Panc1 (cell line): ENCODE measurements at regions not wholly inside any gene's neighbourhood (a gene's known extent, or its start where the extent isn't known, plus 50 kb on each side); places are given as distances from the start of the nearest gene placed in this dataset.

Source experiments
- CTCF ChIP-seq: fragments of 450-650 bp; IDR thresholded peaks from 2 replicates; pipeline ENCODE4 v1.5.1; 2017; ENCODE audit warnings: mild to moderate bottlenecking
- SIN3A ChIP-seq: IDR thresholded peaks from 2 replicates; pipeline ENCODE4 v1.6.1; 2012; ENCODE audit warnings: low read depth, mild to moderate bottlenecking, low read length, moderate library complexity, borderline replicate concordance; ENCODE audit not compliant: insufficient read depth

DNA sequence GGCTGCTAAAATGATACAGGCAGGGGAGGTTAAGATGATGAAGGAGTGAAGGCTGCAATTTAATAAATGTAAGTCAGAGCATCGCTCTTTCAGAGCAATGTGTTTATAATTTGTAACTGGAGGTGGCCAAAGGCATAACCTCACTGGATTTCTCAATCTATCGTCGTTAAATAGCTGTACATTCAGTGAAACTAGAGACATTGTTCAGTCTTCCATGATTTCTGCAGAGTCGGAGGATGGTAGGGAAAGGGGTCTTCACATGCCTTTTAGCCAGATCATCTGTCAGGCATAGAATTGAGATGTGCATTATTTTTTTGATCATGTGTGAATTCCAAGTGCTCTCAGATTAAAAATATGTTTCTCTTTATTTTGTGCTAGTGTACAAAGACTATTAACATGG, 315.4 kb downstream of the OXSM start:
- TF ChIP-seq SIN3A (no peak), CTCF (no peak)
